H9 (cell line): ENCODE measurements at regions not wholly inside any gene's neighbourhood (a gene's known extent, or its start where the extent isn't known, plus 50 kb on each side); places are given as distances from the start of the nearest gene placed in this dataset.

Experiments
- DNase-seq: peaks from one replicate; pipeline ENCODE4 v3.0.0-alpha.2; 2017
- H2AFZ ChIP-seq: one replicate; pipeline ENCODE4 v1.6.1; 2013; ENCODE audit warnings: mild to moderate bottlenecking, low read length, control low read depth, moderate library complexity
- H2AK5ac ChIP-seq: 2 replicates; pipeline ENCODE4 v1.6.1; 2013; ENCODE audit warnings: low read length, control low read depth, mixed read lengths; ENCODE audit not compliant: insufficient read length
- H2BK120ac ChIP-seq: one replicate; pipeline ENCODE4 v1.6.1; 2013; ENCODE audit warnings: low read depth, mild to moderate bottlenecking, low read length, control low read depth, inconsistent platforms; ENCODE audit not compliant: poor library complexity, severe bottlenecking
- H2BK12ac ChIP-seq: 2 replicates; pipeline ENCODE4 v1.6.1; 2013; ENCODE audit warnings: low read length, control low read depth, mixed read lengths, low read depth; ENCODE audit not compliant: insufficient read length
- H2BK15ac ChIP-seq: 2 replicates; pipeline ENCODE4 v1.6.1; 2013; ENCODE audit warnings: low read depth, low read length, control low read depth
- H2BK20ac ChIP-seq: one replicate; pipeline ENCODE4 v1.6.1; 2013; ENCODE audit warnings: low read depth, mild to moderate bottlenecking, low read length, control low read depth, inconsistent platforms; ENCODE audit not compliant: poor library complexity, severe bottlenecking
- H2BK5ac ChIP-seq: 2 replicates; pipeline ENCODE4 v1.6.1; 2013; ENCODE audit warnings: low read length, control low read depth, mixed read lengths; ENCODE audit not compliant: insufficient read length
- H3K14ac ChIP-seq: 2 replicates; pipeline ENCODE4 v1.6.1; 2013; ENCODE audit warnings: low read length, control low read depth; ENCODE audit not compliant: insufficient read depth
- H3K18ac ChIP-seq: 2 replicates; pipeline ENCODE4 v1.6.1; 2013; ENCODE audit warnings: low read depth, mild to moderate bottlenecking, mixed read lengths, low read length, control low read depth; ENCODE audit not compliant: insufficient read length
- H3K23ac ChIP-seq: 2 replicates; pipeline ENCODE4 v1.6.1; 2013; ENCODE audit warnings: low read length, control low read depth, mixed read lengths, low read depth; ENCODE audit not compliant: insufficient read length
- H3K23me2 ChIP-seq: 2 replicates; pipeline ENCODE4 v1.6.1; 2013; ENCODE audit warnings: low read depth, mild to moderate bottlenecking, mixed read lengths, low read length, control low read depth; ENCODE audit not compliant: insufficient read length, poor library complexity, severe bottlenecking
- H3K27ac ChIP-seq: 2 replicates; pipeline ENCODE4 v1.5.1; 2013; ENCODE audit warnings: low read length, control low read depth, mixed read lengths, low read depth; ENCODE audit not compliant: insufficient read length
- H3K27me3 ChIP-seq: 2 replicates; pipeline ENCODE4 v1.6.1; 2013; ENCODE audit warnings: low read length, control low read depth, inconsistent platforms; ENCODE audit not compliant: insufficient read depth
- H3K4ac ChIP-seq: 2 replicates; pipeline ENCODE4 v1.6.1; 2013; ENCODE audit warnings: low read depth, mild to moderate bottlenecking, control low read depth, inconsistent platforms, low read length, moderate library complexity
- H3K4me1 ChIP-seq: 2 replicates; pipeline ENCODE4 v1.6.1; 2013; ENCODE audit warnings: low read length, control low read depth, inconsistent platforms; ENCODE audit not compliant: insufficient read depth
- H3K4me2 ChIP-seq: 2 replicates; pipeline ENCODE4 v1.6.1; 2013; ENCODE audit warnings: low read length, control low read depth, mixed read lengths; ENCODE audit not compliant: insufficient read length, insufficient read depth
- H3K56ac ChIP-seq: 2 replicates; pipeline ENCODE4 v1.6.1; 2013; ENCODE audit warnings: low read depth, mild to moderate bottlenecking, mixed read lengths, low read length, control low read depth; ENCODE audit not compliant: insufficient read length
- H3K79me1 ChIP-seq: 2 replicates; pipeline ENCODE4 v1.6.1; 2013; ENCODE audit warnings: low read depth, mild to moderate bottlenecking, moderate library complexity, low read length, control low read depth, inconsistent platforms; ENCODE audit not compliant: insufficient read depth, poor library complexity, severe bottlenecking
- H3K79me2 ChIP-seq: 2 replicates; pipeline ENCODE4 v1.6.1; 2013; ENCODE audit warnings: low read length, control low read depth, inconsistent platforms; ENCODE audit not compliant: insufficient read depth
- H3K9ac ChIP-seq: 2 replicates; pipeline ENCODE4 v1.6.1; 2013; ENCODE audit warnings: low read length, control low read depth, mixed read lengths; ENCODE audit not compliant: insufficient read length; ENCODE audit errors: extremely low read depth
- H3K9me3 ChIP-seq: one replicate; pipeline ENCODE4 v1.6.1; 2013; ENCODE audit warnings: low read depth, low read length, inconsistent platforms; ENCODE audit not compliant: control insufficient read depth
- H3T11ph ChIP-seq: one replicate; pipeline ENCODE4 v1.6.1; 2013; ENCODE audit warnings: mild to moderate bottlenecking, low read length, control low read depth, inconsistent platforms
- H4K20me1 ChIP-seq: one replicate; pipeline ENCODE4 v1.6.1; 2013; ENCODE audit not compliant: control insufficient read depth, insufficient read length, insufficient read depth
- H4K5ac ChIP-seq: 2 replicates; pipeline ENCODE4 v1.6.1; 2013; ENCODE audit warnings: low read depth, mild to moderate bottlenecking, mixed read lengths, low read length, control low read depth; ENCODE audit not compliant: insufficient read length
- H4K8ac ChIP-seq: replicated peaks from 2 replicates; pipeline ENCODE4 v1.6.1; 2013; ENCODE audit warnings: low read length, control low read depth, mixed read lengths, low read depth; ENCODE audit not compliant: insufficient read length
- H4K91ac ChIP-seq: 2 replicates; pipeline ENCODE4 v1.6.1; 2013; ENCODE audit warnings: low read depth, mild to moderate bottlenecking, moderate library complexity, mixed read lengths, low read length, control low read depth; ENCODE audit not compliant: insufficient read length
- H3K27ac Mint-ChIP-seq, 3 experiments: 2 replicates in 2 of 3; 3 replicates in 1 of 3; pipeline ENCODE4 v1.8.0; 2020 to 2021; ENCODE audit warnings: mixed read lengths in 3 of 3, mild to moderate bottlenecking in 1 of 3, moderate library complexity in 1 of 3
- H3K27me3 Mint-ChIP-seq: 2 replicates; pipeline ENCODE4 v1.8.0; 2021; ENCODE audit warnings: low read depth, mild to moderate bottlenecking, moderate library complexity, mixed read lengths
- H3K36me3 Mint-ChIP-seq, 3 experiments: 2 replicates in 2 of 3; 3 replicates in 1 of 3; pipeline ENCODE4 v1.8.0; 2020 to 2021; ENCODE audit warnings: low read depth in 3 of 3, mixed read lengths in 3 of 3; ENCODE audit not compliant: insufficient read depth in 1 of 3
- H3K4me1 Mint-ChIP-seq, 2 experiments: 2 replicates each; pipeline ENCODE4 v1.8.0; 2020; ENCODE audit warnings: mixed read lengths in 2 of 2
- H3K4me3 Mint-ChIP-seq, 2 experiments: 2 replicates in 1 of 2; 3 replicates in 1 of 2; pipeline ENCODE4 v1.8.0; 2020 to 2021; ENCODE audit warnings: mild to moderate bottlenecking in 2 of 2, mixed read lengths in 2 of 2, moderate library complexity in 1 of 2
- H3K9me3 Mint-ChIP-seq, 2 experiments: 2 replicates in 1 of 2; 3 replicates in 1 of 2; pipeline ENCODE4 v1.8.0; 2020; ENCODE audit warnings: mild to moderate bottlenecking in 2 of 2, mixed read lengths in 2 of 2, moderate library complexity in 1 of 2
- CTCF ChIP-seq: fragments of 200-600 bp; sonication (generic); conservative IDR thresholded peaks from 3 replicates; pipeline ENCODE4 v1.8.0; 2021; ENCODE audit warnings: antibody characterized with exemption, mild to moderate bottlenecking
- WGBS: extraction: QIAGEN DNeasy Blood & Tissue Kit; methylation state at CpG from one replicate; pipeline ENCODE4 v1.1.7; 2013; ENCODE audit warnings: missing lambda C conversion rate, low lambda C conversion rate, mixed read lengths; ENCODE audit not compliant: insufficient read length; ENCODE audit errors: extremely low coverage; 5-methylcytosine and 5-hydroxymethylcytosine counted together

DNA sequence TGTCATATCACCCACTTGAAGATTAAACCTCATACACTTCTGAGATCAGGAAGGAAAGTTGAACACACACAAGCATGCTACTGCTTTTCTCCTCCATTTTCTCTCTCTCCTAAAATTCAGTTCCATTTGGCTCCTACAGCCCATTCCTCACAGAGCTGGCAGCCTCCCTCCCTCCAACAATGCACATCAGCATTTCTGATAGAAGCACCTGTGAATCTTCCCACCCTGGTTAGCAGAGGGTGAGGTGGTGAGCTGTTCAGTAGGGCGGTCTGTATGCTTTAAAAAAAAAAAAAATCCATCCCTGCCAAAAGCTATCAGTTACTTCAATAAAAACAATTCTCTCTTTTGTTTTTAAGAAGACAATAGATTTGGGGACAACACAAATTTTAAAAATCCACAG is 463.2 kb upstream of the KIF2A start:
- H2BK120ac ChIP-seq: no peak overlapping the region

More for the DNA sequence above, 463.2 kb upstream of the KIF2A start:
- no CpG with 5 or more reads among the region's 1 CpG for WGBS
- Histone ChIP-seq H3K18ac (no peak overlapping the region), H3K23me2 (no peaks in the 10 kb centered on the region), H4K8ac (no peak overlapping the region), H3K27me3 (no peaks in the 10 kb centered on the region), H3K23ac (no peak overlapping the region), H3K27ac (no peak overlapping the region), H3K4me1 (no peaks in the 10 kb centered on the region; the same call in 1 of the 2 replicates), H3K79me2 (no peaks in the 10 kb centered on the region), H2BK5ac (no peak overlapping the region), H3K4me2 (no peak overlapping the region), H2BK20ac (no peak overlapping the region), H3T11ph (no peak overlapping the region), H3K9ac (no peak overlapping the region), H3K14ac (no peak overlapping the region), H2AK5ac (no peak overlapping the region), H3K9me3 (no peaks in the 10 kb centered on the region), H3K79me1 (no peaks in the 10 kb centered on the region), H3K56ac (no peak overlapping the region), H2BK15ac (no peak overlapping the region), H3K4ac (no peak overlapping the region), H4K91ac (no peak overlapping the region), H4K20me1 (no peaks in the 10 kb centered on the region), H4K5ac (no peak overlapping the region), H2BK12ac (no peak overlapping the region), H2AFZ (no peak overlapping the region)
- Mint-ChIP-seq H3K27ac (no peak overlapping the region), H3K36me3 (no peaks in the 10 kb centered on the region), H3K4me3 (no peak overlapping the region), H3K9me3 (peaks cover 0 to 5% of the 10 kb centered on the region in 2 experiments; a peak in 2 of 5 replicates), H3K4me1 (peaks cover 9 to 12% of the 10 kb centered on the region in 2 experiments; a peak in 3 of 4 replicates), H3K27me3 (no peaks in the 10 kb centered on the region)
- DNase-seq: no peak
- no peak for TF ChIP-seq CTCF
